Tibial nerve (tissue), 4 donors: ENCODE measurements at regions not wholly inside any gene's neighbourhood (a gene's known extent, or its start where the extent isn't known, plus 50 kb on each side); places are given as distances from the start of the nearest gene placed in this dataset.

ENCODE experiments used
- DNase-seq, 2 donors: peaks; one replicate each; pipeline ENCODE4 v3.0.0-alpha.2; 2019; ENCODE audit warnings: low spot score in 2 of 2
- H3K27ac ChIP-seq, 4 donors: fragments of 200-600 bp; sonication (generic) in 3 of 4; one replicate each; pipeline ENCODE4 v1.5.1; 2017 to 2019; ENCODE audit warnings: mild to moderate bottlenecking in 1 of 4
- H3K27me3 ChIP-seq, 2 donors: fragments of 200-600 bp; sonication (generic) in 1 of 2; one replicate each; pipeline versions ENCODE4 v1.5.1 to v1.6.0; 2017 to 2019
- H3K36me3 ChIP-seq, 3 donors: fragments of 200-600 bp; sonication (generic); one replicate each; pipeline ENCODE4 v1.5.1; 2018 to 2019
- H3K4me1 ChIP-seq, 4 donors: fragments of 200-600 bp; sonication (generic) in 3 of 4; one replicate each; pipeline ENCODE4 v1.5.1; 2017 to 2019
- H3K4me3 ChIP-seq, 4 donors: fragments of 200-600 bp; sonication (generic) in 3 of 4; one replicate each; pipeline ENCODE4 v1.5.1; 2017 to 2019; ENCODE audit warnings: mild to moderate bottlenecking in 1 of 4, moderate library complexity in 1 of 4
- H3K9me3 ChIP-seq, 4 donors: fragments of 200-600 bp; sonication (generic) in 3 of 4; one replicate each; pipeline ENCODE4 v1.5.1; 2017 to 2019
- EP300 ChIP-seq, 2 donors: sonication (generic); formaldehyde crosslinking; IDR thresholded peaks; one replicate each; pipeline ENCODE4 v1.6.1; 2017; ENCODE audit warnings: antibody characterized with exemption in 2 of 2, mild to moderate bottlenecking in 1 of 2
- POLR2A ChIP-seq, 2 donors: fragments of 450-650 bp; IDR thresholded peaks; one replicate each; pipeline ENCODE4 v1.6.1; 2017; ENCODE audit warnings: antibody characterized with exemption in 2 of 2, mild to moderate bottlenecking in 2 of 2, moderate library complexity in 2 of 2
- WGBS, 2 donors: methylation state at CpG; one replicate each; pipeline ENCODE4 v1.1.5; 2018; 5-methylcytosine and 5-hydroxymethylcytosine counted together
- TF ChIP-seq, protein P1 (sequence below), 5 experiments: fragments of 200-600 bp in 3 of 5; fragments of 450-650 bp in 2 of 5; sonication (generic) in 3 of 5; IDR thresholded peaks; one replicate each; pipeline ENCODE4 v1.5.1; 2016 to 2019; ENCODE audit warnings: antibody characterized with exemption in 5 of 5, mild to moderate bottlenecking in 3 of 5, moderate library complexity in 2 of 5

DNA sequence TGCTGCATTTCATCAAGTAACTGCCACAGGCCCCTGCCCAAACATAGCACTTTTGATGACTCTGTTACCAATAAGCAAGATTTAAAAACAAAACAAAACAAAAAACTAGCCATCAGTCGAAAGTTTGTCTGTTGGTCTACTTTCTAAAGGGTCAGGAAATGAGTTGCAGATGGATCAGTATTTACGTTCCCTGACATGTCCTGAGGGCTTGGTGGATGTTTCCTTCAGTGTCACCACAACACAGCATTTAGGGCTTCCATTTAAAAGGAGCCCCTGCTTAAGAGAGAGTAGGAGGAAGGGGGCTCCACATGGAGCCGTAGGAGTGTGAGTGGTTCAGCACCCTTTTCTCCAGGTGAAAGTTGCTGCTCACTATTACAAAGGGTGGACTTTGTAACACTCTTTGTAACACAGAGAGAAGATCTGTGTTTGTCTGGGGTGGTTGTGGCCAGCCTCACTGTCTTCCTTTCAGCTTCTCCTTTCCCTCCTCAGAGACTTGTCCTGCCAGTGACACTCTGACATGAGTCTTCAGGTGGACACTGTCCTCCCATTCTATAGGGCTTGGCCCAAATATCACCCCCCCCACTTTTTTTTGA, 167.5 kb upstream of the PDE5A start:
- 60 to 62% methylated on average over 3 of the region's 3 CpGs for WGBS, 2 donors

DNA sequence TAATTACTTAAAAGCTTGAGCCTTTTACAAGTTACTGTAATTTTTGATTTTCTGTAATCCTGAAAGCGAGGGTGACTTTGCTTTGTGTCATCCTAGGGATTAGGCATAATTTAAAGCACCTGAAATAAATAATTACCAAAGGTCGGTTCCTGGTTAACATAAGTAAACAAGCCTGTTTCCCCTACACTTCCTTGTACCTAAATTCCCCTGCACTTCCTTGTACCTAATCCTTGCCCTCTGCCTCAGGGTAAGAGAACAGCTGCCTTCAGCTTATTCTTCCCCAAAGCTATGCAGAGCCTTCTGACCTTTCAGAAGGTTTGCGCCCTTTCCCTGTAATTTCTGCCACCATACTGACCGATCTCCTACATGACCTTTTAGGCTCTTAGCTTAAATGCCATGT, 166.1 kb upstream of the PDE5A start:
- Histone ChIP-seq H3K4me1 (no peaks in the 10 kb centered on the region), H3K27me3 (no peaks in the 10 kb centered on the region), H3K4me3 (no peak overlapping the region), H3K36me3 (no peaks in the 10 kb centered on the region), H3K9me3 (no peaks in the 10 kb centered on the region), H3K27ac (no peak overlapping the region)
- WGBS, 2 donors = 53 to 62% methylated on average over 4 of the region's 4 CpGs
- no peak for DNase-seq
- no peak for TF ChIP-seq EP300 (IDR thresholded peaks at IDR 0.05)
- TF ChIP-seq, protein P1, sequence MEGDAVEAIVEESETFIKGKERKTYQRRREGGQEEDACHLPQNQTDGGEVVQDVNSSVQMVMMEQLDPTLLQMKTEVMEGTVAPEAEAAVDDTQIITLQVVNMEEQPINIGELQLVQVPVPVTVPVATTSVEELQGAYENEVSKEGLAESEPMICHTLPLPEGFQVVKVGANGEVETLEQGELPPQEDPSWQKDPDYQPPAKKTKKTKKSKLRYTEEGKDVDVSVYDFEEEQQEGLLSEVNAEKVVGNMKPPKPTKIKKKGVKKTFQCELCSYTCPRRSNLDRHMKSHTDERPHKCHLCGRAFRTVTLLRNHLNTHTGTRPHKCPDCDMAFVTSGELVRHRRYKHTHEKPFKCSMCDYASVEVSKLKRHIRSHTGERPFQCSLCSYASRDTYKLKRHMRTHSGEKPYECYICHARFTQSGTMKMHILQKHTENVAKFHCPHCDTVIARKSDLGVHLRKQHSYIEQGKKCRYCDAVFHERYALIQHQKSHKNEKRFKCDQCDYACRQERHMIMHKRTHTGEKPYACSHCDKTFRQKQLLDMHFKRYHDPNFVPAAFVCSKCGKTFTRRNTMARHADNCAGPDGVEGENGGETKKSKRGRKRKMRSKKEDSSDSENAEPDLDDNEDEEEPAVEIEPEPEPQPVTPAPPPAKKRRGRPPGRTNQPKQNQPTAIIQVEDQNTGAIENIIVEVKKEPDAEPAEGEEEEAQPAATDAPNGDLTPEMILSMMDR (IDR thresholded peaks at IDR 0.05) = no peak
- no peak for TF ChIP-seq POLR2A (IDR thresholded peaks at IDR 0.05)

More for the DNA sequence above, 167.5 kb upstream of the PDE5A start:
- TF ChIP-seq EP300 (IDR thresholded peaks at IDR 0.05) = no peak
- TF ChIP-seq, protein P1 (IDR thresholded peaks at IDR 0.05) = no peak
- no peak for TF ChIP-seq POLR2A (IDR thresholded peaks at IDR 0.05)
- H3K27ac ChIP-seq = no peak overlapping the region
- H3K4me3 ChIP-seq = no peak overlapping the region
- no peaks in the 10 kb centered on the region for H3K27me3 ChIP-seq
- H3K36me3 ChIP-seq = no peaks in the 10 kb centered on the region
- no peak for DNase-seq
- H3K4me1 ChIP-seq = no peaks in the 10 kb centered on the region
- H3K9me3 ChIP-seq = no peaks in the 10 kb centered on the region

DNA sequence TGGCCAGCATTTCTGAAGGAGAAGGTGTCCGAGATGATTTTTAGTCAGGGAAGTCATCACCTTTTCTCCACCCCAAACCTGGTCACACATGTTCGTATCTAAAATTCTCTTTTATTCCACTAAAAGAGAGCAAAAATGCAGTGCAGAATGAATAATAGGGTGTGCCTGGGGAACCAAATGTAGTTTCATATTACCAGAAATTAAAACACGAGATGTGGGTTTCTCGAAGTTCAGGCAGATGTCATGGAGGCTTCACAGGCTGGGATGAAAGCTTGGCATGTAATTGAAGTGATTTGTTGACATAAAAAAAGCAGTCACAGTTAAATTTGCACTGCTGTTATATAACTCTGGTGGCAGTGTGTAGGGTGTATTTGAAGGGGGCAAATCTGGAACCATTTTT, 165.5 kb upstream of the PDE5A start:
- 85% methylated on average over 4 of the region's 4 CpGs for WGBS, 2 donors

DNA sequence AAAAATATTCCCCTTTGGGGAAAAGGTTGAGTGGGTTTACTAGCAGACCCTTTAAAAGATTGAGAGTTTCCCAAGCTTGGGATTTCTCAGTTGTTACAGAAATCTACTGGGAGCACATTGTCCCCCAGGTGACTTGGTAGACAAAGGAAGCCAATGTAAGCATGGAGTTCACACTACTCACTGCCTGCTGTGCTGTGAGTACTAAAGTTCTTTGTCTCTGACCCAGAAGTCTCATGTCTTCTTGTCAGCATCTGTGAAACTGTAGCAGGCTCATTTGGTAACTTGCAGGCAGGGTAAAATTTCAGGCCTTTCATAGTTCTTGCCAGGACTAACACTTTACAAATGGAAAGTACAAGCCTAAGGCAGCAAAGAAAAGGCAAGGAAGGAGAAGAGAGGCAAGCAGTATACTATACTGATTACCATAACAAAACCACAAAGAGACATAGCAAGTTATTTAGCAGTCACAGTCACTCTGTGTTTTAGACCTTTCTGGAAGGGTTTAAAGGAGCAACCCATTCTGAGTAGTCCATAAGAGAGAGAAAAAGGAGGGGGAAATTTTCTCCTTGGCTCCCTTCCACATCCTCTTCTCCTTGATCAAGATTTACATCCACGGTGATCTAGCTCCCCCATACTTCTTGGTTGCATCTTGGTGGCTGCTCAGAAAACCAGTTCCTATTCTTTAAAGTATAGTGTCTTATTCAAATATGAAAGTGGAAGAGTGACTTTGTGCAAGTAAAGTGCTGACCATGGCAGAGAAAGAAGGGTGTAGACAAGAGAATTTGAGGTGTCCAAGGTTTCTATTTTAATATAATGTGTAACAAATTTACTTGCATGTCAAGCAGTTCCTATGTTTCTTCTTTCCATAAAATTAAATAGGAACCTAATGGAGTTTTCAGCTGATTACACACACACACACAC, 160.0 kb upstream of the PDE5A start:
- 65 to 68% methylated on average over 1 of the region's 1 CpG for WGBS, 2 donors
- TF ChIP-seq POLR2A (IDR thresholded peaks at IDR 0.05) = no peak
- TF ChIP-seq, protein P1 (IDR thresholded peaks at IDR 0.05) = no peak
- TF ChIP-seq EP300 (IDR thresholded peaks at IDR 0.05) = no peak

More for the DNA sequence above, 165.5 kb upstream of the PDE5A start:
- DNase-seq = no peak
- no peaks in the 10 kb centered on the region for H3K36me3 ChIP-seq
- TF ChIP-seq, protein P1 (IDR thresholded peaks at IDR 0.05) = no peak
- TF ChIP-seq POLR2A (IDR thresholded peaks at IDR 0.05) = no peak
- TF ChIP-seq EP300 (IDR thresholded peaks at IDR 0.05) = no peak
- no peaks in the 10 kb centered on the region for H3K27me3 ChIP-seq
- H3K9me3 ChIP-seq = no peaks in the 10 kb centered on the region
- no peak overlapping the region for H3K4me3 ChIP-seq
- H3K27ac ChIP-seq = no peak overlapping the region
- H3K4me1 ChIP-seq = no peaks in the 10 kb centered on the region

DNA sequence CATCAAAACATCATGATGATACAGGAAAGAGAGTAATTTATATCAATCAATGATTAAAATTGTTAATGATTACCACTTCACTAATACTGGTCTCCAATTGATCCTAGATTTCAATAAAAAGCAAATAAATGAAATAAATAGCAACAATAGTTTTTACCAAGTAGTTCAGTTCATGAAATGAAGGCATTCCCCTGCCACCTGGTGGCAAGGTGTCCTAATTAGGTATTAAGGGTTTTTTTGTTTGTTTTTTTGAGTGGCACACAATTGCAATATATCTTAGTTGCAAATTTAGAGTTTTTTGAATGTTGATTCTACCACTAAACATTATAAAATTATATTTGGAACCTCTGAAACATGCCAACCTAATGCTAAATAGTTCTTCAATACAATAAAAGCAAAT, 157.4 kb upstream of the PDE5A start:
- H3K27me3 ChIP-seq = no peaks in the 10 kb centered on the region
- no peaks in the 10 kb centered on the region for H3K9me3 ChIP-seq
- no peak for TF ChIP-seq POLR2A (IDR thresholded peaks at IDR 0.05)
- TF ChIP-seq, protein P1 (IDR thresholded peaks at IDR 0.05) = peak in 1 of 5 experiments; percentile 31

More for the DNA sequence above, 160.0 kb upstream of the PDE5A start:
- no peaks in the 10 kb centered on the region for H3K36me3 ChIP-seq
- no peaks in the 10 kb centered on the region for H3K4me1 ChIP-seq
- no peak for DNase-seq
- no peak overlapping the region for H3K4me3 ChIP-seq
- H3K27me3 ChIP-seq = no peaks in the 10 kb centered on the region
- H3K9me3 ChIP-seq = no peaks in the 10 kb centered on the region
- no peak overlapping the region for H3K27ac ChIP-seq

More for the DNA sequence above, 157.4 kb upstream of the PDE5A start:
- no peak overlapping the region for H3K4me3 ChIP-seq
- no peaks in the 10 kb centered on the region for H3K4me1 ChIP-seq
- no peak for DNase-seq
- no peaks in the 10 kb centered on the region for H3K36me3 ChIP-seq
- no peak overlapping the region for H3K27ac ChIP-seq
